ENCODE measurements at regions not wholly inside any gene's neighbourhood (a gene's known extent, or its start where the extent isn't known, plus 50 kb on each side); places are given as distances from the start of the nearest gene placed in this dataset.

GRCh38 chr14:89007906-89008305 lies 183.5 kb downstream of the TTC8 start:
- Histone ChIP-seq H3K4me3 (ENCODE audit: low read length, poor library complexity, severe bottlenecking) (no peak overlapping the region), H3K9me2 (replicated peaks; ENCODE audit: low read depth, low read length) (no peaks in the 10 kb centered on the region), H3F3A (ENCODE audit: low read depth) (no peaks in the 10 kb centered on the region), H3K4me1 (ENCODE audit: insufficient read depth, low read length, poor library complexity, severe bottlenecking) (no peaks in the 10 kb centered on the region), H3K27me3 (ENCODE audit: insufficient read depth, low read length, poor library complexity, severe bottlenecking) (no peaks in the 10 kb centered on the region), H4K20me1 (ENCODE audit: insufficient read depth, low read length, poor library complexity, severe bottlenecking) (no peaks in the 10 kb centered on the region), H2AFZ (ENCODE audit: low read length) (no peak overlapping the region), H3K9ac (ENCODE audit: low read depth, low read length, poor library complexity, severe bottlenecking) (no peak overlapping the region), H3K9me3 (ENCODE audit: insufficient read depth, low read depth, low read length) (no peaks in the 10 kb centered on the region), H3K4me2 (ENCODE audit: low read depth, low read length, poor library complexity, severe bottlenecking) (no peak overlapping the region), H3K36me3 (ENCODE audit: insufficient read depth, low read length) (no peaks in the 10 kb centered on the region), H3K79me2 (ENCODE audit: insufficient read depth, low read length) (no peaks in the 10 kb centered on the region)
- TF ChIP-seq, protein P1, sequence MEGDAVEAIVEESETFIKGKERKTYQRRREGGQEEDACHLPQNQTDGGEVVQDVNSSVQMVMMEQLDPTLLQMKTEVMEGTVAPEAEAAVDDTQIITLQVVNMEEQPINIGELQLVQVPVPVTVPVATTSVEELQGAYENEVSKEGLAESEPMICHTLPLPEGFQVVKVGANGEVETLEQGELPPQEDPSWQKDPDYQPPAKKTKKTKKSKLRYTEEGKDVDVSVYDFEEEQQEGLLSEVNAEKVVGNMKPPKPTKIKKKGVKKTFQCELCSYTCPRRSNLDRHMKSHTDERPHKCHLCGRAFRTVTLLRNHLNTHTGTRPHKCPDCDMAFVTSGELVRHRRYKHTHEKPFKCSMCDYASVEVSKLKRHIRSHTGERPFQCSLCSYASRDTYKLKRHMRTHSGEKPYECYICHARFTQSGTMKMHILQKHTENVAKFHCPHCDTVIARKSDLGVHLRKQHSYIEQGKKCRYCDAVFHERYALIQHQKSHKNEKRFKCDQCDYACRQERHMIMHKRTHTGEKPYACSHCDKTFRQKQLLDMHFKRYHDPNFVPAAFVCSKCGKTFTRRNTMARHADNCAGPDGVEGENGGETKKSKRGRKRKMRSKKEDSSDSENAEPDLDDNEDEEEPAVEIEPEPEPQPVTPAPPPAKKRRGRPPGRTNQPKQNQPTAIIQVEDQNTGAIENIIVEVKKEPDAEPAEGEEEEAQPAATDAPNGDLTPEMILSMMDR (conservative IDR thresholded peaks at IDR 0.05; ENCODE audit: low read length), result no peak
- TF ChIP-seq EZH2phosphoT487 (IDR thresholded peaks at IDR 0.05; ENCODE audit: borderline replicate concordance), result no peak

- Histone ChIP-seq H4K20me1 (ENCODE audit: insufficient read depth, low read length, poor library complexity, severe bottlenecking) (no peaks in the 10 kb centered on the region), H3K4me2 (ENCODE audit: low read depth, low read length, poor library complexity, severe bottlenecking) (no peak overlapping the region), H3K9ac (ENCODE audit: low read depth, low read length, poor library complexity, severe bottlenecking) (no peak overlapping the region), H3K4me1 (ENCODE audit: insufficient read depth, low read length, poor library complexity, severe bottlenecking) (no peaks in the 10 kb centered on the region), H3K9me3 (ENCODE audit: insufficient read depth, low read depth, low read length) (no peaks in the 10 kb centered on the region), H3K79me2 (ENCODE audit: insufficient read depth, low read length) (no peaks in the 10 kb centered on the region), H3K9me2 (replicated peaks; ENCODE audit: low read depth, low read length) (no peaks in the 10 kb centered on the region), H2AFZ (ENCODE audit: low read length) (no peak overlapping the region), H3K36me3 (ENCODE audit: insufficient read depth, low read length) (no peaks in the 10 kb centered on the region), H3K27me3 (ENCODE audit: insufficient read depth, low read length, poor library complexity, severe bottlenecking) (no peaks in the 10 kb centered on the region), H3F3A (ENCODE audit: low read depth) (no peaks in the 10 kb centered on the region), H3K4me3 (ENCODE audit: low read length, poor library complexity, severe bottlenecking) (no peak overlapping the region)
- TF ChIP-seq, protein P1 (conservative IDR thresholded peaks at IDR 0.05; ENCODE audit: low read length), result no peak
- TF ChIP-seq EZH2phosphoT487 (IDR thresholded peaks at IDR 0.05; ENCODE audit: borderline replicate concordance), result no peak
Measured at GRCh38 chr14:89011355-89012281, 187.2 kb downstream of the TTC8 start.

DNA sequence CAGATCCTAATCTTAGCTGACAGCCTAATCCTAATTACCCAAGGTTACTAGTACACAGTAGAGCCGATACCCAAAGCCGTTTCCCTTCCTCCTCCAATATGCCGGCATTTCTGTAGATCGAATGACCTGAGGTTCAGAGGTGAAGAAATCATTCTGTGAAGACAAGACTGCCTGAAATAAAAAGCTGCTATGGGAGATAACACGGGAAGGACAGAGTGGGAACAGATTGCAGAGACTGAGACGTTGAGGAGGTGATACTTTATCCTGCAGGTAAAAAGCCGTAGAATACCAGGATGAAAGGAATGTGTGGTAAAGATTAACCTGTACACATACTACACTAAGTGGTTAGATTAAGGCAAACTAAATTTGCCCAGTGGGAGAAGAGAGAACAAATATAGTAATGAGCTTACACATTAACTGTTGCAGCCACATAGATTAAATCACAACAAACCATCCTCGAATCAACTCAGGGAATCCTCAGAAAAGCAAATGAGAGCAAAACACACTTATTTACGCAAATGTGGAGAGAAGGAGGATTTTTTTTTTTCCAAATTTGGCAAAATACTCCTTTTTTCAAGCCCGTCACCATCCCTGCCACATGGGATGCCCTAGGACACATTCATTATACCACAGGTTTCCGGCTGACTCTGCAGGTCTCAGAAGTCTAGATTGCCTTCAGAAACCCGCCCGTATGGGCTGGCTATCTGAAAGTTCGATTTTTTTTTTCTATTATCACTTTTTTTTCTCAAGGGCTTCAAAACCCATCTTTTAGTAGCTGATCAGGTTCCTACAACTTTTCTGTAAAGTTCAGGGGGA lies 188.0 kb downstream of the TTC8 start:
- H3K4me1 ChIP-seq (ENCODE audit: insufficient read depth, low read length, poor library complexity, severe bottlenecking), result no peaks in the 10 kb centered on the region
- H3K79me2 ChIP-seq (ENCODE audit: insufficient read depth, low read length), result no peaks in the 10 kb centered on the region
- H3K36me3 ChIP-seq (ENCODE audit: insufficient read depth, low read length), result no peaks in the 10 kb centered on the region
- H3K9me2 ChIP-seq (replicated peaks; ENCODE audit: low read depth, low read length), result no peaks in the 10 kb centered on the region
- H3K9ac ChIP-seq (ENCODE audit: low read depth, low read length, poor library complexity, severe bottlenecking), result no peak overlapping the region
- no peaks in the 10 kb centered on the region for H4K20me1 ChIP-seq (ENCODE audit: insufficient read depth, low read length, poor library complexity, severe bottlenecking)
- TF ChIP-seq, protein P1 (conservative IDR thresholded peaks at IDR 0.05; ENCODE audit: low read length), result no peak
- no peak for TF ChIP-seq EZH2phosphoT487 (IDR thresholded peaks at IDR 0.05; ENCODE audit: borderline replicate concordance)
- H3K27me3 ChIP-seq (ENCODE audit: insufficient read depth, low read length, poor library complexity, severe bottlenecking), result no peaks in the 10 kb centered on the region
- H3F3A ChIP-seq (ENCODE audit: low read depth), result no peaks in the 10 kb centered on the region
- no peak overlapping the region for H3K4me2 ChIP-seq (ENCODE audit: low read depth, low read length, poor library complexity, severe bottlenecking)
- H3K4me3 ChIP-seq (ENCODE audit: low read length, poor library complexity, severe bottlenecking), result no peak overlapping the region
- no peaks in the 10 kb centered on the region for H3K9me3 ChIP-seq (ENCODE audit: insufficient read depth, low read depth, low read length)
- no peak overlapping the region for H2AFZ ChIP-seq (ENCODE audit: low read length)
